Esophagus squamous epithelium (tissue), 4 donors: ENCODE measurements at regions not wholly inside any gene's neighbourhood (a gene's known extent, or its start where the extent isn't known, plus 50 kb on each side); places are given as distances from the start of the nearest gene placed in this dataset.
"Not testable (repeated sequence)": the region's sequence is repeated elsewhere in the genome, so short reads cannot be mapped to it uniquely, and the experiment has no call there.

Experiments
- CTCF ChIP-seq, 6 experiments: fragments of 450-650 bp in 4 of 6; fragments of 200-600 bp in 2 of 6; sonication (generic) in 2 of 6; IDR thresholded peaks; one replicate each; pipeline ENCODE4 v1.5.1; 2016 to 2019; ENCODE audit warnings: antibody characterized with exemption in 6 of 6, mild to moderate bottlenecking in 4 of 6, moderate library complexity in 4 of 6
- POLR2A ChIP-seq, 4 donors: fragments of 450-650 bp; IDR thresholded peaks; one replicate each; pipeline ENCODE4 v1.6.1; 2017; ENCODE audit warnings: antibody characterized with exemption in 4 of 4, mild to moderate bottlenecking in 4 of 4, moderate library complexity in 3 of 4

- not testable (repeated sequence) for TF ChIP-seq CTCF, POLR2A (IDR thresholded peaks at IDR 0.05)
Observed at GRCh38 chr6:19256123-19256522, 581.0 kb upstream of the ID4 start.
